Panc1 (cell line): ENCODE measurements at regions not wholly inside any gene's neighbourhood (a gene's known extent, or its start where the extent isn't known, plus 50 kb on each side); places are given as distances from the start of the nearest gene placed in this dataset.

ENCODE experiments used
- ATAC-seq: fragments of 200-7000 bp; cut with Tn5 transposase; 2 replicates; pipeline ENCODE4 v1.9.1; 2020; ENCODE audit warnings: mild to moderate bottlenecking, moderate library complexity
- BruUV-seq: library from RNA; stranded (reverse); fragments of 400-500 nt; replicated peaks from 2 replicates; lab custom pipeline; 2021; lab: Mats Ljungman, UMichigan
- CTCF ChIA-PET: fragments of 300-600 bp; sonication (Branson Sonifier 250); formaldehyde crosslinking; loops from one replicate; lab custom pipeline; 2022; ENCODE audit warnings: antibody characterized with exemption; lab: Charles Lee
- POLR2A ChIA-PET: fragments of 300-600 bp; sonication (Branson Sonifier 250); formaldehyde crosslinking; loops from one replicate; lab custom pipeline; 2022; ENCODE audit warnings: antibody characterized with exemption; lab: Charles Lee
- DNase-seq: peaks from one replicate; pipeline ENCODE4 v3.0.0-alpha.2; 2010; ENCODE audit warnings: low read depth, low spot score
- H3K27ac ChIP-seq: 2 replicates; pipeline ENCODE4 v1.5.1; 2011; ENCODE audit warnings: mild to moderate bottlenecking, low read length, inconsistent platforms
- H3K27me3 ChIP-seq: fragments of 200-500 bp; sonication (Bioruptor generic); 2 replicates; pipeline ENCODE4 v1.6.0; 2014; ENCODE audit warnings: low read length, inconsistent platforms; ENCODE audit not compliant: control insufficient read depth, insufficient read depth
- H3K36me3 ChIP-seq: fragments of 200-500 bp; sonication (Bioruptor generic); 2 replicates; pipeline ENCODE4 v1.5.1; 2014; ENCODE audit warnings: inconsistent platforms, mild to moderate bottlenecking, low read length, moderate library complexity; ENCODE audit not compliant: control insufficient read depth, insufficient read depth
- H3K4me1 ChIP-seq: 2 replicates; pipeline ENCODE4 v1.5.1; 2011; ENCODE audit warnings: inconsistent platforms, mild to moderate bottlenecking, low read length, moderate library complexity; ENCODE audit not compliant: control insufficient read depth, insufficient read depth
- H3K4me3 ChIP-seq, 2 experiments: 2 replicates each; pipeline ENCODE4 v1.5.1; 2011 to 2012; ENCODE audit warnings: low read depth in 2 of 2, low read length in 2 of 2, mild to moderate bottlenecking in 2 of 2, inconsistent platforms in 1 of 2, moderate library complexity in 1 of 2
- H3K9me3 ChIP-seq: fragments of 200-500 bp; sonication (Bioruptor generic); 2 replicates; pipeline ENCODE4 v1.5.1; 2014; ENCODE audit warnings: low read depth, mild to moderate bottlenecking, inconsistent platforms, low read length, moderate library complexity; ENCODE audit not compliant: control insufficient read depth, insufficient read depth
- CTCF ChIP-seq: fragments of 450-650 bp; IDR thresholded peaks from 2 replicates; pipeline ENCODE4 v1.5.1; 2017; ENCODE audit warnings: mild to moderate bottlenecking
- POLR2AphosphoS5 ChIP-seq: IDR thresholded peaks from 2 replicates; pipeline ENCODE4 v1.6.1; 2012; ENCODE audit warnings: mild to moderate bottlenecking, low read depth, low read length, moderate library complexity
- REST ChIP-seq, 2 experiments: IDR thresholded peaks; 2 replicates each; pipeline ENCODE4 v1.6.1; 2011 to 2012; ENCODE audit warnings: low read depth in 2 of 2, control low read depth in 1 of 2, low read length in 1 of 2, mild to moderate bottlenecking in 1 of 2, moderate library complexity in 1 of 2; ENCODE audit not compliant: insufficient read depth in 1 of 2
- SIN3A ChIP-seq: IDR thresholded peaks from 2 replicates; pipeline ENCODE4 v1.6.1; 2012; ENCODE audit warnings: low read depth, mild to moderate bottlenecking, low read length, moderate library complexity, borderline replicate concordance; ENCODE audit not compliant: insufficient read depth
- TCF7L2 ChIP-seq: IDR thresholded peaks from 2 replicates; pipeline ENCODE4 v1.6.1; 2011; ENCODE audit warnings: mild to moderate bottlenecking, low read depth, low read length, inconsistent platforms
- in situ Hi-C: cut with HindIII; loops from 2 replicates; pipeline ENCODE4 v1.10.0; 2016; ENCODE audit warnings: low sequenced_read_pairs, low pct_unique_long_range_greater_than_20kb
- intact Hi-C: fragments of 100-400 bp; cut with micrococcal nuclease; formaldehyde crosslinking; loops from one replicate; pipeline ENCODE4 v1.10.0; 2022; ENCODE audit not compliant: unreplicated experiment

- H3K9me3 ChIP-seq = no peaks in the 10 kb centered on the region
- intact Hi-C loops (no loop called here), in situ Hi-C loops (no loop called here)
- no peak for TF ChIP-seq REST (IDR thresholded peaks at IDR 0.05; ENCODE audit: insufficient read depth in 1 of 2, low read depth in 2 of 2, low read length in 1 of 2)
- TF ChIP-seq POLR2AphosphoS5 = no peak
- TF ChIP-seq CTCF = no peak
- no peak for TF ChIP-seq SIN3A
- no peak for TF ChIP-seq TCF7L2
- ATAC-seq = no peak
- H3K4me3 ChIP-seq = no peak overlapping the region
- no peaks in the 10 kb centered on the region for H3K4me1 ChIP-seq
- POLR2A ChIA-PET = no interaction called here
- no peak for DNase-seq
- no TSS peak for BruUV-seq
- CTCF ChIA-PET = no interaction called here
- no peaks in the 10 kb centered on the region for H3K36me3 ChIP-seq
- no peaks in the 10 kb centered on the region for H3K27me3 ChIP-seq
- H3K27ac ChIP-seq = no peak overlapping the region
Measured at GRCh38 chr6:40799296-40800140, 212.4 kb upstream of the LRFN2 start.

GRCh38 chr6:40798069-40798770, 211.1 kb upstream of the LRFN2 start:
- no peak for TF ChIP-seq POLR2AphosphoS5
- H3K27ac ChIP-seq = no peak overlapping the region
- in situ Hi-C loops = no loop called here
- H3K27me3 ChIP-seq = peaks cover 6% of the 10 kb centered on the region; the same call in 1 of the 2 replicates
- CTCF ChIA-PET = no interaction called here
- POLR2A ChIA-PET = no interaction called here
- ATAC-seq (no peak), DNase-seq (no peak)
- no peaks in the 10 kb centered on the region for H3K36me3 ChIP-seq
- H3K9me3 ChIP-seq = no peaks in the 10 kb centered on the region
- H3K4me3 ChIP-seq = no peak overlapping the region
- intact Hi-C loops = no loop called here
- BruUV-seq = no TSS peak
- H3K4me1 ChIP-seq = no peaks in the 10 kb centered on the region
